ENCODE measurements at regions not wholly inside any gene's neighbourhood (a gene's known extent, or its start where the extent isn't known, plus 50 kb on each side); places are given as distances from the start of the nearest gene placed in this dataset.

DNA sequence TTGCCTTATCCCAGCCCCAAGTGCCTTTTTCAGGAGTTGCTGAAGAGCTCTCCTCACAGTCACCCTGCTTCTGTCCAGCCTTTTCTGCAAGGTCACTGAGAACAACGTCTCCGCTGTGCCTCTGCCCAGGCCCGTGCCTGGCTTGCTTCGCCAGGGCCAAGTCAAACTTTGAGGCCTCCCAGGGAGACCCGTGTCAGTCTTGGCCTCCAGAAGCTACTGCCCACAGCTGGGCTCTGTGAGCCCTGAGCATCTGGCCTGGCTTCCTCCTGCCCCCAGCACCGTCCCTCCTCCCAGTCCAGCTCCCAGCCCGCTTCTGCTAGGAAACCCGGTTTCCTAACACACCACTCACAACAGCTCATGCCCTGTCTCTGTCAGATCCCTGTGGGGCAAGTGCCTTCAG is 165.9 kb downstream of the TEX29 start:
- Histone ChIP-seq H3K9me3 (peaks cover 8% of the 10 kb centered on the region), H3K27ac (no peak overlapping the region), H3K36me3 (no peaks in the 10 kb centered on the region), H3K4me3 (no peak overlapping the region), H3K27me3 (no peaks in the 10 kb centered on the region), H3K4me1 (no peaks in the 10 kb centered on the region)
- ATAC-seq (no peak), DNase-seq (peak; percentile 28)
- intact Hi-C loops (cut with DNase I), result no loop called here
- TF ChIP-seq, protein P1, sequence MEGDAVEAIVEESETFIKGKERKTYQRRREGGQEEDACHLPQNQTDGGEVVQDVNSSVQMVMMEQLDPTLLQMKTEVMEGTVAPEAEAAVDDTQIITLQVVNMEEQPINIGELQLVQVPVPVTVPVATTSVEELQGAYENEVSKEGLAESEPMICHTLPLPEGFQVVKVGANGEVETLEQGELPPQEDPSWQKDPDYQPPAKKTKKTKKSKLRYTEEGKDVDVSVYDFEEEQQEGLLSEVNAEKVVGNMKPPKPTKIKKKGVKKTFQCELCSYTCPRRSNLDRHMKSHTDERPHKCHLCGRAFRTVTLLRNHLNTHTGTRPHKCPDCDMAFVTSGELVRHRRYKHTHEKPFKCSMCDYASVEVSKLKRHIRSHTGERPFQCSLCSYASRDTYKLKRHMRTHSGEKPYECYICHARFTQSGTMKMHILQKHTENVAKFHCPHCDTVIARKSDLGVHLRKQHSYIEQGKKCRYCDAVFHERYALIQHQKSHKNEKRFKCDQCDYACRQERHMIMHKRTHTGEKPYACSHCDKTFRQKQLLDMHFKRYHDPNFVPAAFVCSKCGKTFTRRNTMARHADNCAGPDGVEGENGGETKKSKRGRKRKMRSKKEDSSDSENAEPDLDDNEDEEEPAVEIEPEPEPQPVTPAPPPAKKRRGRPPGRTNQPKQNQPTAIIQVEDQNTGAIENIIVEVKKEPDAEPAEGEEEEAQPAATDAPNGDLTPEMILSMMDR (IDR thresholded peaks at IDR 0.05), result no peak

DNA sequence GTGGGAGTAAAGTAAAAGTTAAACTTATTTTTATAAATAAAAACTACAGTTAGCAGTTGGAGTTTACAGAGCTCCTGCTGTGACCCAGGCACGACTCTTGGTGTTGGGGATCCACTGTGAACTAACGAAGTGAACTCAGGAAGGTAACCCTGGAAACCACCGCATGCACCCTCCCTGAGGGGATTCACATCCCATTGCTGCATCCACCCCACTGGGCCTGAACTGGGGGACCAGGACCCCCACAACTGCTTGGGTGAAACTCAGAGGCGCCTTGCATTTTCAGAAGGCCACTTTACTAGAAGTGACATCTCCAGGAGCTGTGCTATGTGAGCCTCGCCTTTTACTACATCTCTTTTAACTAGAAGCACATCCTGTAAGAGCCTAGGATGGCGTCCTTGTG is 166.4 kb downstream of the TEX29 start:
- intact Hi-C loops (cut with DNase I), result no loop called here
- Histone ChIP-seq H3K27me3 (no peaks in the 10 kb centered on the region), H3K9me3 (peaks cover 8% of the 10 kb centered on the region), H3K4me3 (no peak overlapping the region), H3K4me1 (no peaks in the 10 kb centered on the region), H3K36me3 (no peaks in the 10 kb centered on the region), H3K27ac (no peak overlapping the region)
- ATAC-seq (no peak), DNase-seq (peak; percentile 25)
- TF ChIP-seq, protein P1 (IDR thresholded peaks at IDR 0.05), result no peak

DNA sequence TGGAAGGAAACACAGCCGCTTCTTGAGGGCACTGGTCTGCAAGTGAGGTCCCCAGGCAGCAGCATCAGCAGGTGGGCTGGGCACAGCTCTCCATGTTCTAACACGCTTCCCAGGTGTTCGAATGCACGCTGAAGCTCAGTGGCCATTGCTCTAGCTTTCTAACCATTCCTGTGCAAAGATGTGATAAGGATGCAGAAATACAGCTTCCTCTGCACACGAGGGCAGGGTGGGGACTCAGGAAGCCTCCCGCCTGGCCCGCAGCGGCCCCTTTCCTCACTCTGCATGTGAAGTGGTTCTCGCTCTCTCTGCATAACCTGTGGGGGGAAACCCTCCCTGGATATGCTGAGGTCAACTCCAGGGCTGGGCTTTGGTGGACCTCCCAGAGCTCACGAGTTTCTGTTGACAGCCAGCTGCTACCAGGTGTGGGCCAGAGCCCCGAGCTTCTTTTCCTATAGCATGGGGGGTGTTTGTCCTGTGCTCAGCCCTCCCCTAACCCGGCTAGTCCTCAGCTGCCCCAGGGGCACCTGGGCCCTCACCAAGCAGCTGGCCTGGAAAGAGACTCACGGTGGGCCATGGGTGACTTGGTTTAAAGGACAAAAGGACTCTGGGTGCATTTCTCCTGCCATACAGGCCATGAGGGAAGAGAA is 168.2 kb downstream of the TEX29 start:
- H3K27ac ChIP-seq, result no peak overlapping the region
- TF ChIP-seq, protein P1 (IDR thresholded peaks at IDR 0.05), result no peak
- intact Hi-C loops (cut with DNase I), result no loop called here
- no peak overlapping the region for H3K4me3 ChIP-seq
- no peaks in the 10 kb centered on the region for H3K27me3 ChIP-seq
- no peaks in the 10 kb centered on the region for H3K4me1 ChIP-seq
- no peaks in the 10 kb centered on the region for H3K36me3 ChIP-seq
- DNase-seq (peak; percentile 39), ATAC-seq (no peak)
- H3K9me3 ChIP-seq, result peaks cover 8% of the 10 kb centered on the region

DNA sequence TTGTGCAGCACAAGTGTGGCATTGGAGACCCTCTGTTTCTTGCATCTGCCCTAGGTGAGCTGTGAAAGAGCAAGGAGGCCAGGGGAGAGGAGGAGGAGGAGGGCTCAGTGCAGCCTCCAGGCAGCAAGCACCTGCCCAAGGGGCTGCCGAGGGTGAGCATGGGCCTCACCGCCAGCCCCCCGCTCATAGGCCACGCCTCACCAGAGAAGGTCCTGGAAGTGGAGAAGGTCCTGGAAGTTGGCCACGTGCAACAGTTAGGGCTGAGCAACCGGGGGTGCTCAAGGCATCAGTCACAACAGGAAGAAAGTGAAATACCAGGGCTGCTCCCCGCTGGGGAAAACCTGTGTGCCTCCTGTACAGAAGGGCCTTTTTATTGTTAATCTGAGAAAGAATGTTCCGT is 168.9 kb downstream of the TEX29 start:
- H3K27me3 ChIP-seq, result no peaks in the 10 kb centered on the region
- ATAC-seq (no peak), DNase-seq (peak; percentile 25)
- TF ChIP-seq, protein P1 (IDR thresholded peaks at IDR 0.05), result no peak
- intact Hi-C loops (cut with DNase I), result no loop called here
- no peak overlapping the region for H3K4me3 ChIP-seq
- H3K27ac ChIP-seq, result no peak overlapping the region
- H3K9me3 ChIP-seq, result peaks cover 8% of the 10 kb centered on the region
- H3K36me3 ChIP-seq, result no peaks in the 10 kb centered on the region
- no peaks in the 10 kb centered on the region for H3K4me1 ChIP-seq

DNA sequence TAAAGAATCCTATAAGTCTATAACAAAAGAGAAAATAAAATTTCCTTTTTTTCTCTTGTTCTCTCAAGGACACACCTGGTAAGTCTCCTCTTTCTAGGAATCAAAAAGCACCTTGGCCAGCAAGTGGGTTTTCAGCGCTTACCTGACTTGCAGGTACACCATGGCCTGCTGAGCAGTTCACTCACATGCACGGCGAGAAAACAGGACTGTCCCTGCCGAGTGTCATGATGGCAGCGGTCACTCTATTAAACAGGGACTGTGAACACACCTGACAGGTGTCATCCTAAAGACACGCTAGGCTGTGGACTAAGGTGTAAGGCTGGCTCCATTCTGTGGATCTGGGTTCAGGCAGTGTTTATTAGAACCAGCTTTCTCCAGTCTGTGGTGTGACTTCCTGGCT is 170.2 kb downstream of the TEX29 start:
- TF ChIP-seq, protein P1 (IDR thresholded peaks at IDR 0.05), result no peak
- Histone ChIP-seq H3K9me3 (peaks cover 8% of the 10 kb centered on the region), H3K27me3 (no peaks in the 10 kb centered on the region), H3K36me3 (no peaks in the 10 kb centered on the region), H3K27ac (no peak overlapping the region), H3K4me3 (no peak overlapping the region), H3K4me1 (no peaks in the 10 kb centered on the region)
- DNase-seq (peak; percentile 21), ATAC-seq (no peak)
- intact Hi-C loops (cut with DNase I), result no loop called here

DNA sequence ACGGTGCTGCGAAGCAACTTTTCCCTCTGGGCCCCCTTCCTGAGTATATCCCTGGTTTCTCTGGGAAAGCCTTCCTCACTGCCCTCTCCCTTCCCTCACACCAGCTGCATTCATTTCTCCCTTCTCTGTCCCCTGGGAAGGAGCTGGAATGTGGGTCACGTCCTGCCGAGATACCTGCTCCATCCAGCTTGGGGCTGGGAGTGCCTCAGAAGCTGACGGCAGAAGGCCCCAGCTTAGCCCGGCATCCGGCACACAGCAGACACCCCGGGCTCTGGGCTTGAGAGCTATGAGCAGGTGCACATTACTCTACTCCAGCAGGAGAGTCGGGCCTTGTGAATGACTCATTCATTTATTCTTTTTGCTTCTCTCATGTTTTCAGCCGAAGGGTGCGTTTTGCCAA is 170.6 kb downstream of the TEX29 start:
- no peaks in the 10 kb centered on the region for H3K27me3 ChIP-seq
- H3K9me3 ChIP-seq, result peaks cover 8% of the 10 kb centered on the region
- no peak overlapping the region for H3K27ac ChIP-seq
- H3K36me3 ChIP-seq, result no peaks in the 10 kb centered on the region
- DNase-seq (peak; percentile 40), ATAC-seq (no peak)
- TF ChIP-seq, protein P1 (IDR thresholded peaks at IDR 0.05), result no peak
- no peaks in the 10 kb centered on the region for H3K4me1 ChIP-seq
- intact Hi-C loops (cut with DNase I), result no loop called here
- H3K4me3 ChIP-seq, result no peak overlapping the region

Measured in upper lobe of right lung (tissue), 1 donor.